ENCODE measurements at regions not wholly inside any gene's neighbourhood (a gene's known extent, or its start where the extent isn't known, plus 50 kb on each side); places are given as distances from the start of the nearest gene placed in this dataset.

DNA sequence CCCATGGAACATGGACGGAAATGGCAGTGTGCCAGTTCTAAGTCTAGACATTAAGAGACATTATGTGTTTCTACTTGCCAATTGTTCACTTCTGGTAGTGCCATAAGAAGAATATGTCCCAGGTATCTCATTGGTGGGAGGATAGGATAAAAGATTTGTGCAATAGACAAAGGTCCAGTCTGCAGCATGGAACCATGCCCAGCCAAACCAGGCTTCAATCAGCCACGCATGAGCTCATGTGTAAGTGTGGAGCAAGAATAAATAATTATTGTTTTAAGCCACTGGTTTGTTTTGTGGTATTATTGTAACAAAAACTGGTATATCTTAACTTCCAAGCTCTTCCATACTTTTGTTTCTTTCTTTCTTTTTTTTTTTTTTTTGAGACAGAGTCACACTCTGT lies 153.6 kb upstream of the CTTNBP2 start:
- Histone ChIP-seq H3K4me3 (ENCODE audit: insufficient read depth, low read depth, low read length) (no peak overlapping the region), H3K23ac (ENCODE audit: low read depth, low read length) (no peak overlapping the region), H3K14ac (replicated peaks; ENCODE audit: low read depth, low read length) (no peak overlapping the region), H3K9me3 (ENCODE audit: control insufficient read depth, insufficient read depth, low read length) (no peaks in the 10 kb centered on the region), H3K27ac (ENCODE audit: insufficient read depth, low read length) (no peak overlapping the region), H3K4me2 (ENCODE audit: low read depth, low read length) (no peak overlapping the region), H4K91ac (ENCODE audit: insufficient read depth, low read depth, low read length) (no peak overlapping the region), H2AK5ac (ENCODE audit: low read depth, low read length) (no peak overlapping the region), H3K79me1 (ENCODE audit: low read depth in 1 of 2, low read length in 2 of 2) (no peaks in the 10 kb centered on the region), H2BK5ac (ENCODE audit: low read depth, low read length, poor library complexity, severe bottlenecking) (no peak overlapping the region), H2BK20ac (ENCODE audit: low read depth, low read length) (no peak overlapping the region), H3K4me1 (ENCODE audit: control insufficient read depth, insufficient read depth, low read length) (no peaks in the 10 kb centered on the region), H3K4ac (ENCODE audit: low read depth, low read length) (no peak overlapping the region), H3K9me1 (ENCODE audit: insufficient read depth, low read length) (no peaks in the 10 kb centered on the region), H2AK9ac (replicated peaks; ENCODE audit: low read depth, low read length, poor library complexity) (no peak overlapping the region), H3K56ac (ENCODE audit: extremely low read depth, insufficient read depth, low read length) (no peak overlapping the region), H2BK120ac (ENCODE audit: low read depth, low read length) (no peak overlapping the region), H3K9ac (ENCODE audit: low read depth, low read length) (no peak overlapping the region), H2BK15ac (ENCODE audit: low read depth, low read length) (no peak overlapping the region), H4K20me1 (ENCODE audit: insufficient read depth, low read length) (no peaks in the 10 kb centered on the region), H4K5ac (ENCODE audit: low read depth, low read length) (no peak overlapping the region), H3K18ac (ENCODE audit: low read depth, low read length) (no peak overlapping the region), H2AFZ (replicated peaks; ENCODE audit: low read length, poor library complexity) (no peak overlapping the region), H3K27me3 (ENCODE audit: control insufficient read depth, insufficient read depth, low read length) (no peaks in the 10 kb centered on the region), H3K36me3 (ENCODE audit: control insufficient read depth, insufficient read depth, low read length) (no peaks in the 10 kb centered on the region), H4K8ac (ENCODE audit: low read depth in 2 of 2, low read length in 2 of 2) (no peak overlapping the region)
- intact Hi-C loops (cut with micrococcal nuclease) (no loop called here), dilution Hi-C loops (cut with HindIII; ENCODE audit: low sequenced_read_pairs, unreplicated experiment) (no loop called here), in situ Hi-C loops (cut with MboI; ENCODE audit: low sequenced_read_pairs) (no loop called here)
- no peak for ATAC-seq (ENCODE audit: low read depth)
- ChIA-PET CTCF (interaction anchor here (0.7 kb wide), 2 partner anchors 17 to 362 kb away, joined by 3 read pairs; no protein-coding TSS in a partner anchor), POLR2A (ENCODE audit: unreplicated experiment) (no interaction called here)
- WGBS, 2 experiments (ENCODE audit: extremely low coverage in 2 of 2, insufficient read length in 1 of 2): no CpG with 5 or more reads among the region's 2 CpGs
- no TSS peak for BruUV-seq (replicated peaks)
- TF ChIP-seq CHD1 (IDR thresholded peaks at IDR 0.05; ENCODE audit: low read depth, low read length) (no peak), CEBPB (IDR thresholded peaks at IDR 0.05; ENCODE audit: low read depth, low read length) (no peak), MAZ (IDR thresholded peaks at IDR 0.05; ENCODE audit: borderline replicate concordance, low read depth, low read length) (no peak), FOS (IDR thresholded peaks at IDR 0.05; ENCODE audit: low read depth, low read length) (no peak)
- no peak for DNase-seq

All from IMR-90 (cell line).